Stimulated activated memory B cell treated with anti-CD40 and anti-IgM and Interleukin-4, amounts not matched to agents 10 μg/mL and 1 μg/mL and 100 μg/mL, for 72 hours (primary cell): ENCODE measurements at regions not wholly inside any gene's neighbourhood (a gene's known extent, or its start where the extent isn't known, plus 50 kb on each side); places are given as distances from the start of the nearest gene placed in this dataset.

Experiments used
- ATAC-seq: fragments of 150-1000 bp; cut with Tn5 transposase; 2 replicates; pipeline ENCODE4 v1.10.0; 2021
- H3K27ac Mint-ChIP-seq: one replicate; pipeline ENCODE4 v1.8.0; 2022; ENCODE audit warnings: mild to moderate bottlenecking, mixed read lengths
- H3K27me3 Mint-ChIP-seq: one replicate; pipeline ENCODE4 v1.8.0; 2022; ENCODE audit warnings: mixed read lengths
- H3K36me3 Mint-ChIP-seq: one replicate; pipeline ENCODE4 v1.8.0; 2022; ENCODE audit warnings: mixed read lengths
- H3K4me1 Mint-ChIP-seq: one replicate; pipeline ENCODE4 v1.8.0; 2022; ENCODE audit warnings: mixed read lengths
- H3K4me3 Mint-ChIP-seq: one replicate; pipeline ENCODE4 v1.8.0; 2022; ENCODE audit warnings: mild to moderate bottlenecking, moderate library complexity, mixed read lengths
- H3K9me3 Mint-ChIP-seq: one replicate; pipeline ENCODE4 v1.8.0; 2022; ENCODE audit warnings: mixed read lengths

DNA sequence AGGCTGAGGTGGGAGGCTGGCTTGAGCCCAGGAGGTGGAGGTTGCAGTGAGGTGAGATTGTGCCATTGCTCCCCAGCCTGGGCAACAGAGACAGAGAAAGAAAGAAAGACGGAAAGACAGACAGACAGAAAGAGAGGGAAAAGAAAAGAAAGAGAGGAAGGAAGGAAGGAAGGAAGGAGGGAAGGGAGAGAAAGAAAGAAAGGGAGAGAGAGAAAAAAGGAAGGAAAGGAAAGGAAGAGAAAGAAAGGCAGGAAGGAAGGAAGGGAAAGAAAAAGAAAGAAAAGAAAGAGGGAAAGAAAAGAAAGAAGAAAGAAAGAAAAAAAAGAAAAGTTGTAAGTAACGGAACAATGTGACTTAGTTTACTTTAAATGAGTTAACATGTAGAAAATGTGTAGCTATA lies 260.7 kb upstream of the GRM7 start:
- H3K36me3 Mint-ChIP-seq: no peaks in the 10 kb centered on the region
- no peak overlapping the region for H3K4me3 Mint-ChIP-seq
- H3K27me3 Mint-ChIP-seq: no peaks in the 10 kb centered on the region
- ATAC-seq: no peak
- peaks cover 5% of the 10 kb centered on the region for H3K4me1 Mint-ChIP-seq
- H3K9me3 Mint-ChIP-seq: peaks cover 7% of the 10 kb centered on the region
- no peak overlapping the region for H3K27ac Mint-ChIP-seq

DNA sequence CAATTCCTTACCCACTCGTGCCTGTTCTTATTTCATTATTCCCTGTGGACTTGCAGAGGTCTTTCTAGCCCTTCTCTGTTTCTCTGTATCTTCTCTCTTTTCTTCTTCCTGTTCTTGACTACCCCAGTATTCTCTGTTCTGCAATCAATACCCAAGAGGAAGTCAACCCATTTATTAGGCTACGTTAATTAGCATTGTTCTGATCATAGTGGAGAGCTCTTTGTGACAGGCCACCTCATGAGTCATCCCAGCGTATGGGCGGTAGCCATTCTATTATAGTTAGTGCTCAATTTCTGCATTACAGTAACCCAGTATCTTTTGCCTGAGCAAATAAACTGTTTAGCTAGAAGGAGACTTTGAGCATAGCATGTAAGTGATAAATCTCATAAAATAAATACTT lies 259.5 kb upstream of the GRM7 start:
- no peak overlapping the region for H3K27ac Mint-ChIP-seq
- ATAC-seq: no peak
- peaks cover 5% of the 10 kb centered on the region for H3K4me1 Mint-ChIP-seq
- H3K9me3 Mint-ChIP-seq: peaks cover 3% of the 10 kb centered on the region
- H3K27me3 Mint-ChIP-seq: no peaks in the 10 kb centered on the region
- no peak overlapping the region for H3K4me3 Mint-ChIP-seq
- H3K36me3 Mint-ChIP-seq: no peaks in the 10 kb centered on the region

DNA sequence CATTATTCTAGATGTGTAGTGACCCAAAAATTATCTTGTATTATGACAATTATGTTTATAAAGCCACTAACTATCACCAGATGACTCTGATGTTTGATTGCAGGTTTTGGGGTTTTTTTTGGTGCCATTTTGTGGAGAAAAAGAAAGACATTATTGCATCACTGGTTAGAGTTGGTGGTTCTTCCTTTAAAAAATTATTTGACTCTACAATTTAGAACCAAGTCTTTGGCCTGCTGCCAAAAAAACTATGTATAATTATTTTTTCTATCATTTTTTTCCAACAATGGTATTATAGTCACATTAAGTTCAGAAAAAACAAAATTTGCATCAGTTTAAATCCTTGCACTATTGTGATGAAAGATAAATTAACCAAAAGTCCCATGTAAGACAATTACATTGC lies 258.6 kb upstream of the GRM7 start:
- H3K4me3 Mint-ChIP-seq: no peak overlapping the region

DNA sequence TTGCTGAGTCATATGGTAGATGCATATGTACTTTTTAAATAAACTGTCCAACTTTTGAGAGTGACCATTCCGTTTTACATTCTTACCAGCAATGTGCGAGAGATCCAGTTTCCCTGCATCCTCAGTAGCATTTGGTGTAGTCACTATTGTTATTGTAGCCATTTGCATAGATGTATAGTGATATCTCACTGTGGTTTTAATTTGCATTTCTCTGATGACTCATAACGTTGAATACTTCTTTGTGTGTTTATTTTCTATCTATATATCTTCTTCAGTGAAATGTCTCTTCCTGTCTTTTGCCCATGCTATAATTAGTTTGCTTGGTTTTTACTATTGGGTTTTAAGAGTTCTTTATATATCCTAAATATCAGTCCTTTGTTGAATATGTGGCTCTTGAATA lies 255.7 kb upstream of the GRM7 start:
- no peak overlapping the region for H3K27ac Mint-ChIP-seq

More for the DNA sequence above, 258.6 kb upstream of the GRM7 start:
- H3K36me3 Mint-ChIP-seq: no peaks in the 10 kb centered on the region
- no peaks in the 10 kb centered on the region for H3K27me3 Mint-ChIP-seq
- H3K27ac Mint-ChIP-seq: no peak overlapping the region
- peaks cover 3% of the 10 kb centered on the region for H3K9me3 Mint-ChIP-seq
- H3K4me1 Mint-ChIP-seq: peaks cover 5% of the 10 kb centered on the region
- ATAC-seq: no peak

DNA sequence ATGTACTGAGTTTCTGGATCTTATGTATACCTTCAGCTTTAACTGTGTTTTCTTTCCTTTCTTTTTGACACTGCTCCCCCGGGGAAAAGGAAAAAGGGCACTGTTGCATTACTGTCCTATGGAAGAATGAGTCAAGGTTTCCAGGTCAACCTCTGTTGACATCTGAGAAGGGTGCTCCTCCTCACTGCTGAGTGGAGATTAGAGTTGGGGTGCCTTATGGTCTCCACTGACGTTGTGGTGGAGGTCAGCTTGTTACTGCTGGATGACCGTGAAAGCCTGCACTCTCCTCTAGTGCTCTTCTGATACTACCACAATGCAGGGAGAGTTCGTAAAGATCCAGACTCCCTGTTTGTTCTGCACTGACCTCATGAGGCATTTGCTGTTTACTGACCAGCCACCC lies 252.1 kb upstream of the GRM7 start:
- ATAC-seq: no peak
- H3K9me3 Mint-ChIP-seq: no peaks in the 10 kb centered on the region

More for the DNA sequence above, 255.7 kb upstream of the GRM7 start:
- peaks cover 5% of the 10 kb centered on the region for H3K4me1 Mint-ChIP-seq
- no peak for ATAC-seq
- H3K4me3 Mint-ChIP-seq: no peak overlapping the region
- H3K27me3 Mint-ChIP-seq: no peaks in the 10 kb centered on the region
- H3K36me3 Mint-ChIP-seq: no peaks in the 10 kb centered on the region
- peaks cover 1% of the 10 kb centered on the region for H3K9me3 Mint-ChIP-seq

DNA sequence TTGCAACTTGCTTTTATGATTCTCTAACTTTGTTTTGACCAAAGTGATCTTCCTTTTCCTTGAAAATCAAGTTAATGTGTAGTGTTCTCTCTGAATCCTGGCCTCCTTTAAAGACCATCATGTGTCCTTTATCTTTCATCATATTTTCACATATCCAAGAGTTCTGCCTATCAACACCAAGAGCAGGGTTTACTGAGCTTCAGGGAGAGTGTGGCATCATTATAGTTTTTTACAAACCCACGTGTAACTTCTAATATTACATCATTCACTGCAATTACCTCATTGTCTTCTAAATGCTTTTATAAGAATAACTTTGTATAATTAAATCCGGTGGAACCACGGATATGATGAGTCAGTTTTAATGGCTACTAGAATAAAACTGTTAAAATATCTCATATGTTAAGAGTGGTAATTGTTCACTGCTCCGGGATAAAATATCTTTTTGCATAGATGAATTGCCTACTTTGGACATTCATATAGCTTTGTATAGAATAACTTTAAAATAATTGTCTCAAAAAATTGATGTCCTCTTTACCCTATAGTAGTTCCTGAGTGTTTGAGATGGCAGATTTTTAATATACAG lies 248.8 kb upstream of the GRM7 start:
- no peak for ATAC-seq
- H3K4me1 Mint-ChIP-seq: no peaks in the 10 kb centered on the region
- no peak overlapping the region for H3K4me3 Mint-ChIP-seq
- no peak overlapping the region for H3K27ac Mint-ChIP-seq
- H3K27me3 Mint-ChIP-seq: no peaks in the 10 kb centered on the region
- no peaks in the 10 kb centered on the region for H3K36me3 Mint-ChIP-seq
- no peaks in the 10 kb centered on the region for H3K9me3 Mint-ChIP-seq

More for the DNA sequence above, 252.1 kb upstream of the GRM7 start:
- H3K27me3 Mint-ChIP-seq: no peaks in the 10 kb centered on the region
- no peak overlapping the region for H3K4me3 Mint-ChIP-seq
- H3K4me1 Mint-ChIP-seq: no peaks in the 10 kb centered on the region
- no peaks in the 10 kb centered on the region for H3K36me3 Mint-ChIP-seq
- H3K27ac Mint-ChIP-seq: no peak overlapping the region

DNA sequence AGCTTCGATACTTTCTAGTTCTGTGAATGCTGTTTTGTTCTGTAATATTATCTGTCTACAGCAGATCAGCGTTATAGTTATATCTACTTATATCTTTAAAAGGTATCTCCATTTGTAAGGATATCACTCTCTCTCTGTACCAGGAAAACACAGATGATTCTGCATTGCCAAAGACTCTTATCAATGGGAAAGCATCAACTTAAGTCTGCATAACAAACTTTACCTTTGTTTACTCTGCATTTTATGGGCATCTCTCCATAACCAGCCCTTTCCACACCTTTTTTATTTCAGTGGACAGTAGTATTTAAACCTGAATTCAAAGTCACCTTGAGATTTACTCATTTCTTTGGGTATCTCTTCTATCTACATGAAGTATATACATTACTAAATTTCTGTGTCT lies 238.7 kb upstream of the GRM7 start:
- Mint-ChIP-seq H3K4me1 (no peaks in the 10 kb centered on the region), H3K4me3 (no peak overlapping the region), H3K27me3 (no peaks in the 10 kb centered on the region), H3K27ac (no peak overlapping the region), H3K9me3 (no peaks in the 10 kb centered on the region), H3K36me3 (no peaks in the 10 kb centered on the region)
- no peak for ATAC-seq

DNA sequence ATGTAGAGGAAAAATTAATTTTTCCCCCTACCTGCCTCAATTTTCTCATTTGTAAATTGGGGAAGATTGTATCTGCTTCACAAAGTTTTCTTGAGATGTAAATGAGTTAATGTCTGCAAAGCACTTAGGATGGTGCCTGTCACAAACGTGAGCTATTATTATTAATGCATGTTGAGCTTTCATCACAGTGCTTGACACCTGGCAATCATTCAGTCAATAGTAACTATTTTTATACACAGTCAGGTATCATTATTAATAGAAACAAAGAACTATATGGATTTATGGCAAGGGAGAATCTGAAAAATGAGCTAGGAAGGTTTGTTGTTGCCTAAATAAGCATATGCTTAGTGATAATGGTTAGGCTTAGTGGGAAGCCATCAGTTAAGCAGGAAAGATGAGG lies 238.2 kb upstream of the GRM7 start:
- Mint-ChIP-seq H3K27me3 (no peaks in the 10 kb centered on the region), H3K4me3 (no peak overlapping the region), H3K36me3 (no peaks in the 10 kb centered on the region), H3K4me1 (no peaks in the 10 kb centered on the region), H3K27ac (no peak overlapping the region), H3K9me3 (no peaks in the 10 kb centered on the region)
- ATAC-seq: no peak

DNA sequence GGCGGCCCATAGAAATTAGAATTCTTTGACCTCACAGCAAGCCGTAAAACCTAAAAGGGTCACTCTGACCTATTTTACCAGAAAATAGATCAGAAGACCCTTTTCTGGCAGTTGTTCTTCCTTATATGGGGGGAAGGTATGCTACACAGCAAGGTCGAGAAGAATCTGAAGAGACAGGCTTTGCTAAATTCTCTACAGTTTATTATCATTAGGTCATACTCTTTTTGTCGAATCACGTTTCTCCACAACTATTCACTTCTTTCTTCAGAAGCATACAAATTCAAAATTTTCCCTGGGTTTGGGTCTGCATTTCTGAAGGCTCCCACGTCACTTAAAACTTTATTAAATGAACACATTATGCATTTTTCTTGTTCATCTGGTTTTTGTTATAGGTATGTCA lies 229.5 kb upstream of the GRM7 start:
- Mint-ChIP-seq H3K36me3 (no peaks in the 10 kb centered on the region), H3K9me3 (no peaks in the 10 kb centered on the region), H3K27me3 (no peaks in the 10 kb centered on the region), H3K4me3 (no peak overlapping the region), H3K4me1 (no peaks in the 10 kb centered on the region), H3K27ac (no peak overlapping the region)
- no peak for ATAC-seq

DNA sequence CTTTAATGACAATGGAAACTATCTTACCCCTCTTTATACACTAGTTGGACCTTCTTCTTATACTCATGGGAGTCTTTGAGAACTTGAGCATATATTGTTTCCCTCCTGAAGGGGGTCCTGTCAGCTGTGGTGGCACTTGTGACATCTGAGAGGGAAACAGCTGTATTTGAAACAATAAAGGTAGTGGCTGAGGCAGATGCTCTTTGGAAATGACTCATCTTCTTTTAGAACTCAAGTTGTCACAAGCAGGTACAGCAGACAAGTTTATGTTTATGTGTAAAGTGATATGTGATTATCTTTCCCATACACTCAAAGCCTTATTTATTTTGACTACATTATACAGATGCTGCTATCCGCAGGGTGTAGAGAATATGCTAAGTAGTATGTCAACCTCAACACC lies 220.0 kb upstream of the GRM7 start:
- no peak for ATAC-seq
- no peak overlapping the region for H3K4me3 Mint-ChIP-seq
- no peaks in the 10 kb centered on the region for H3K4me1 Mint-ChIP-seq
- no peaks in the 10 kb centered on the region for H3K9me3 Mint-ChIP-seq
- no peaks in the 10 kb centered on the region for H3K27me3 Mint-ChIP-seq
- no peak overlapping the region for H3K27ac Mint-ChIP-seq
- no peaks in the 10 kb centered on the region for H3K36me3 Mint-ChIP-seq

DNA sequence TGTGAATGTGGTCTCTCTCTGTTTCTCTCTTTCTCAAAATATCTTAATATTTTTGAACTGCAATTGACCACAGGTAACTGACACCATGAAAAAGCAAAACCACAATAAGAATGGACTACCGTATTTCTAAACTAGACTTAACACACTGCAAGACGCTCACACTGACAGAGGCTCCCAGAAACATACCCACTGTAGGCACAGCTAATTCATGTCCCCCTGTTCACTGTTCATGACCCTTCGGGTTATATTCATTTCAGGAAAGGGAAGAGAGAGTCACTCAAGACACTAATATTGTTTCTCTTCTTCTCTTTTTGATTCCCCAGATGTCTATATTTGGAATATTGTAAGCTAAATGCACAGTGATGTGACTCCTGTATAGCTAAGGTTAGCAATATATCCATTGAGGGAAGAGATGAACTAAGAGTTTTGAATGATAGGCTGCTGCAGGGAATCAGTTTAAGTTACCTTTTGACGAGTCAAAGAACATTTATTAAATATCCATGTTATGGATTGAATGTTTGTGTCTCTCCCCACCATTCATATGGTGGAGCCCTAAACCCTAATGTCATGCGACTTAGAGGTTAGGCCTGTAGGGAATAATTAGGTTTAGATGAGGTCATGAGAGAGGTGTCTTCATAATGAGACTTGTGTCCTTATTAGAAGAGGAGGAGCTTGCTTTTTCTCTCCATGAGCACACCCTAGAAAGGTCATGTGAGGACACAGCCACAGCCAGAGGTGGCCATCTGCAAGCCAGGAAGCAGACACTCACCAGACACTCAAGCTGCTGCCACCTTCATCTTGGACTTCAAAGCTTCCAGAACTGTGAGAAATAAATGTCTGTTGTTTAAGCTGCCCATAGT lies 216.6 kb upstream of the GRM7 start:
- Mint-ChIP-seq H3K9me3 (no peaks in the 10 kb centered on the region), H3K4me1 (no peaks in the 10 kb centered on the region)
- ATAC-seq: no peak

DNA sequence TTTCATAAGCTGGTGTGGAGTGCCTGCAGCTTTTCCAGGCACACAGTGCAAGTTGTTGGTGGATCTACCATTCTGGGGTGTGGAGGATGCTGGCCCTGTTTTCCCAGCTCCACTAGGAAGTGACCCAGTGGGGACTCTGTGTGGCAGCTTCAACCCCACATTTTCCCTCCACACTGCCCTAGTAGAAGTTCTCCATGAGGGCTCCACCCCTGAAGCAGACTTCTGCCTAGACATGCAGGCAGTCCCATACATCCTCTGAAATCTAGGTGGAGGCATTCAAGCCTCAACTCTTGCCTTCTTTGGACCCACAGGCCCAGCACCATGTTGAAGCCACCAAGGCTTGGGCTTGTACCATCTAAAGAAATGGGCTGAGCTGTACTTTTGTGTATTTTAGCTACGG lies 206.2 kb upstream of the GRM7 start:
- Mint-ChIP-seq H3K4me1 (no peaks in the 10 kb centered on the region), H3K36me3 (no peaks in the 10 kb centered on the region), H3K4me3 (no peak overlapping the region), H3K27ac (no peak overlapping the region), H3K9me3 (peaks cover 21% of the 10 kb centered on the region), H3K27me3 (no peaks in the 10 kb centered on the region)
- no peak for ATAC-seq

More for the DNA sequence above, 216.6 kb upstream of the GRM7 start:
- H3K36me3 Mint-ChIP-seq: no peaks in the 10 kb centered on the region
- no peaks in the 10 kb centered on the region for H3K27me3 Mint-ChIP-seq
- no peak overlapping the region for H3K4me3 Mint-ChIP-seq
- H3K27ac Mint-ChIP-seq: no peak overlapping the region

DNA sequence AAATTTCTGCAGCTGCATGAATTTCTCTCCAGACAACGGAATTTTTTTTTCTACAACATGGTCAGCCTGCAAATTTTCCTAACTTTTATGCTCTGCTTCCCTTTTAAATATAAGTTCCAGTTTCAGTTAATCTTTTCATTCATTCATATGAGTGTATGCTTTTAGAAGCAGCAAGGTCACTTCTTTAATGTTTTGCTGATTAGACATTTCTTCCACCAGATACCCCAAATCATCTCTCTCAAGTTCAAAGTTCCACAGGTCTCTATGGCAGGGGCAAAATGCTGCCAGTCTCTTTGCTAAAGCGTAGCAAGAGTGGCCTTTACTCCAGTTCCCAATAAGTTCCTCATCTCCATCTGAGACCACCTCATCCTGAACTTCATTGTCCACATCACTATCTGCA lies 205.6 kb upstream of the GRM7 start:
- ATAC-seq: no peak
- Mint-ChIP-seq H3K27me3 (no peaks in the 10 kb centered on the region), H3K9me3 (peaks cover 21% of the 10 kb centered on the region), H3K27ac (no peak overlapping the region), H3K4me3 (no peak overlapping the region), H3K36me3 (no peaks in the 10 kb centered on the region), H3K4me1 (no peaks in the 10 kb centered on the region)

DNA sequence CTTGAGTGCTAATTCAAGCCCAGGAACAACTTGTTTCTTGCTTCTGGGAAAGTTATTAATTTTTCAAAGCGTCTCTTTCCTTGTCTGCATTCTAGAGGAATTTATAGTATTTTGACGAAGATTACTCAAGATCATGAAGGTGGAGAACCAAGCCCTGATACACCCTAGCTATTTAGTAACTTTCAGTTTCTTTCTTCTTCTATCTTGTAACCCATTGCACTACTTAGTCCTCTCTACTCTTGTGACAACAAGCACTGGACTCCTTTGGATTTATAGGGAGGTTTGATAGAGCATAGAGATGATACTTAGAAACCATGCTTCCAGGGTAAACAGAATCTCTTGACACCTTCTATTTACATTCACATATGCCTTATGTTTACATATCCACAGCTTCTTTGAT lies 203.3 kb upstream of the GRM7 start:
- Mint-ChIP-seq H3K27ac (no peak overlapping the region), H3K9me3 (peaks cover 25% of the 10 kb centered on the region), H3K27me3 (no peaks in the 10 kb centered on the region), H3K36me3 (no peaks in the 10 kb centered on the region), H3K4me3 (no peak overlapping the region), H3K4me1 (no peaks in the 10 kb centered on the region)
- no peak for ATAC-seq

DNA sequence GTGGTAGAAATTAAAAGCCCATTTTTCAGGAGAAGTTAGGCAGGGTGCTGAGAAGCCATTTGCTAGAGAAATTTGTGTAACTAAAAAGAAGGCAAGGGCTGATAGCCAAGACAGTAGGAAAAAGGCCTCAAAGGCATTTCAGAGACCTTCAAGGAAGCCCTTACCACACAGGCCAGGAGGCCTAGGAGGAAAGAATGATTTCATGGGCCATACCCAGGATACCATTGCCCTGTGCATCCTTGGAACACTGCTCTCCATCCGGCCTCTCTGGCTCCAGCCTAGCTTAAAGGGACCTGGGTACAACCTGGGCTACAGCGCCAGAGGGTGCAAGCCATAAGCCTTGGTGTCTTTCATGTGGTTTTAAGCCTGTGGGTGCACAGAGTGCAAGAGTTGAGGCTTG lies 193.6 kb upstream of the GRM7 start:
- ATAC-seq: no peak
- H3K4me1 Mint-ChIP-seq: no peaks in the 10 kb centered on the region
- no peaks in the 10 kb centered on the region for H3K27me3 Mint-ChIP-seq
- H3K9me3 Mint-ChIP-seq: peaks cover 20% of the 10 kb centered on the region
- no peaks in the 10 kb centered on the region for H3K36me3 Mint-ChIP-seq
- H3K27ac Mint-ChIP-seq: no peak overlapping the region
- H3K4me3 Mint-ChIP-seq: no peak overlapping the region

DNA sequence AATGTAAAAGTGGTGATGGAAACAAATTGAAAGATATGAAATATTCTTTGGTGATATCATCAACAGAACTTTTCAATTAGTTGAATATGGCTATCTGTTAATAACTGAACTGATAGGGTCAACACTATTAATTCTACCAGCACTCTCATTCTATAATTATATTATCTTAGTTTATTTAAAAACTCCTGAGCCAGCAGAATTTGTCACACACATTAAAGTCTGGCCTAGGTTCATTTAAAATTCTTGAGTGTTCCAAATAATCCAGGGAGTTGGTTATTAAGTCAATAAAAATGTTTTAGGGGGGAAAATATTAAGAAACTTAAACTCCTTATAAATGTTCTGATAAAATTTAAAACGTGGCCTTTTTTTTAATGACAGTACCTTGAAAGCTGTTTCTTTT lies 189.6 kb upstream of the GRM7 start:
- no peak for ATAC-seq
- Mint-ChIP-seq H3K36me3 (no peaks in the 10 kb centered on the region), H3K4me3 (no peak overlapping the region), H3K9me3 (peaks cover 14% of the 10 kb centered on the region), H3K27me3 (no peaks in the 10 kb centered on the region), H3K27ac (no peak overlapping the region), H3K4me1 (no peaks in the 10 kb centered on the region)
